Mesendoderm (in vitro differentiated cells): ENCODE measurements at regions not wholly inside any gene's neighbourhood (a gene's known extent, or its start where the extent isn't known, plus 50 kb on each side); places are given as distances from the start of the nearest gene placed in this dataset.

Experiments
- DNase-seq: peaks from one replicate; pipeline ENCODE4 v3.0.0; 2013
- H2AK5ac ChIP-seq: 2 replicates; pipeline ENCODE4 v1.6.1; 2013; ENCODE audit warnings: low read length, inconsistent platforms
- H2BK120ac ChIP-seq: 2 replicates; pipeline ENCODE4 v1.6.1; 2013; ENCODE audit warnings: low read depth, mild to moderate bottlenecking, low read length, moderate library complexity, mixed read lengths
- H2BK15ac ChIP-seq: replicated peaks from 2 replicates; pipeline ENCODE4 v1.6.1; 2013; ENCODE audit warnings: low read depth, mild to moderate bottlenecking, moderate library complexity
- H2BK5ac ChIP-seq: 2 replicates; pipeline ENCODE4 v1.6.1; 2013; ENCODE audit warnings: low read length, inconsistent platforms
- H3K18ac ChIP-seq: 2 replicates; pipeline ENCODE4 v1.6.1; 2013; ENCODE audit warnings: mild to moderate bottlenecking, low read length, mixed read lengths
- H3K23ac ChIP-seq: one replicate; pipeline ENCODE4 v1.6.1; 2013; ENCODE audit warnings: low read length
- H3K27ac ChIP-seq: 2 replicates; pipeline ENCODE4 v1.5.1; 2013; ENCODE audit warnings: low read depth, mild to moderate bottlenecking, inconsistent platforms, low read length, moderate library complexity
- H3K27me3 ChIP-seq: 2 replicates; pipeline ENCODE4 v1.6.1; 2013; ENCODE audit warnings: low read length, control low read depth, mild to moderate bottlenecking, inconsistent platforms; ENCODE audit not compliant: insufficient read depth, poor library complexity
- H3K36me3 ChIP-seq: 2 replicates; pipeline ENCODE4 v1.6.1; 2013; ENCODE audit warnings: low read length, inconsistent platforms; ENCODE audit not compliant: control insufficient read depth, insufficient read depth
- H3K4ac ChIP-seq: one replicate; pipeline ENCODE4 v1.6.1; 2013; ENCODE audit warnings: low read depth, mild to moderate bottlenecking, low read length, moderate library complexity
- H3K4me1 ChIP-seq: 2 replicates; pipeline ENCODE4 v1.6.1; 2013; ENCODE audit warnings: low read depth, low read length, inconsistent platforms; ENCODE audit not compliant: control insufficient read depth
- H3K4me2 ChIP-seq: 2 replicates; pipeline ENCODE4 v1.6.1; 2013; ENCODE audit warnings: low read length
- H3K4me3 ChIP-seq: 2 replicates; pipeline ENCODE4 v1.5.1; 2013; ENCODE audit warnings: mild to moderate bottlenecking, low read length
- H3K56ac ChIP-seq: one replicate; pipeline ENCODE4 v1.6.1; 2013; ENCODE audit warnings: low read length
- H3K79me1 ChIP-seq: 2 replicates; pipeline ENCODE4 v1.6.1; 2013; ENCODE audit warnings: low read length, inconsistent platforms
- H3K79me2 ChIP-seq: 2 replicates; pipeline ENCODE4 v1.6.1; 2013; ENCODE audit warnings: mild to moderate bottlenecking, low read length; ENCODE audit not compliant: control insufficient read depth, insufficient read depth
- H3K9ac ChIP-seq: 2 replicates; pipeline ENCODE4 v1.6.1; 2013; ENCODE audit warnings: low read length, inconsistent platforms
- H4K5ac ChIP-seq: one replicate; pipeline ENCODE4 v1.6.1; 2013; ENCODE audit warnings: low read length
- H4K8ac ChIP-seq: one replicate; pipeline ENCODE4 v1.6.1; 2013; ENCODE audit warnings: low read depth, mild to moderate bottlenecking, control low read depth, low read length, moderate library complexity
- WGBS: extraction: QIAGEN DNeasy Blood & Tissue Kit; methylation state at CpG from one replicate; pipeline ENCODE4 v1.1.7; 2013; ENCODE audit warnings: low lambda C conversion rate, missing lambda C conversion rate; ENCODE audit not compliant: insufficient coverage; ENCODE audit errors: extremely low coverage; 5-methylcytosine and 5-hydroxymethylcytosine counted together

- H3K4me3 ChIP-seq = no peak overlapping the region
- no peak overlapping the region for H3K18ac ChIP-seq
- H2BK120ac ChIP-seq = no peak overlapping the region
Measured at GRCh38 chr2:129255610-129256313, 723.7 kb upstream of the RAB6C start.

GRCh38 chr2:129256642-129257041 is 722.8 kb upstream of the RAB6C start:
- no CpG with 5 or more reads among the region's 2 CpGs for WGBS

More at GRCh38 chr2:129255610-129256313, 723.7 kb upstream of the RAB6C start:
- no peaks in the 10 kb centered on the region for H3K79me2 ChIP-seq
- H3K36me3 ChIP-seq = no peaks in the 10 kb centered on the region
- H4K5ac ChIP-seq = no peak overlapping the region
- no peak overlapping the region for H3K23ac ChIP-seq
- H2BK5ac ChIP-seq = no peak overlapping the region
- H3K4ac ChIP-seq = no peak overlapping the region
- H2AK5ac ChIP-seq = no peak overlapping the region
- H2BK15ac ChIP-seq = no peak overlapping the region
- H3K56ac ChIP-seq = no peak overlapping the region
- WGBS = no CpG with 5 or more reads among the region's 4 CpGs
- H3K9ac ChIP-seq = no peak overlapping the region
- no peaks in the 10 kb centered on the region for H3K4me1 ChIP-seq
- no peak overlapping the region for H4K8ac ChIP-seq
- DNase-seq = no peak
- no peak overlapping the region for H3K27ac ChIP-seq
- no peaks in the 10 kb centered on the region for H3K79me1 ChIP-seq
- no peak overlapping the region for H3K4me2 ChIP-seq
- H3K27me3 ChIP-seq = no peaks in the 10 kb centered on the region

GRCh38 chr2:129262934-129263333 is 716.5 kb upstream of the RAB6C start:
- Histone ChIP-seq H2AK5ac (no peak overlapping the region), H3K18ac (no peak overlapping the region), H2BK5ac (no peak overlapping the region), H4K8ac (no peak overlapping the region), H3K23ac (no peak overlapping the region), H3K4me3 (no peak overlapping the region), H4K5ac (no peak overlapping the region), H3K27me3 (no peaks in the 10 kb centered on the region), H3K79me1 (no peaks in the 10 kb centered on the region), H3K4ac (no peak overlapping the region), H2BK15ac (no peak overlapping the region), H3K27ac (no peak overlapping the region), H3K4me2 (no peak overlapping the region), H2BK120ac (no peak overlapping the region), H3K4me1 (no peaks in the 10 kb centered on the region), H3K56ac (no peak overlapping the region), H3K36me3 (no peaks in the 10 kb centered on the region), H3K9ac (no peak overlapping the region), H3K79me2 (no peaks in the 10 kb centered on the region)
- DNase-seq = no peak

More at GRCh38 chr2:129256642-129257041, 722.8 kb upstream of the RAB6C start:
- H3K23ac ChIP-seq = no peak overlapping the region
- H3K56ac ChIP-seq = no peak overlapping the region
- no peak overlapping the region for H4K5ac ChIP-seq
- H2AK5ac ChIP-seq = no peak overlapping the region
- no peak overlapping the region for H2BK5ac ChIP-seq
- H3K4me1 ChIP-seq = no peaks in the 10 kb centered on the region
- no peak overlapping the region for H4K8ac ChIP-seq
- H3K4ac ChIP-seq = no peak overlapping the region
- H3K27me3 ChIP-seq = no peaks in the 10 kb centered on the region
- H3K36me3 ChIP-seq = no peaks in the 10 kb centered on the region
- H3K27ac ChIP-seq = no peak overlapping the region
- H3K79me1 ChIP-seq = no peaks in the 10 kb centered on the region
- H3K18ac ChIP-seq = no peak overlapping the region
- DNase-seq = no peak
- no peak overlapping the region for H3K4me3 ChIP-seq
- no peak overlapping the region for H3K4me2 ChIP-seq
- H3K9ac ChIP-seq = no peak overlapping the region
- H2BK15ac ChIP-seq = no peak overlapping the region
- no peak overlapping the region for H2BK120ac ChIP-seq
- H3K79me2 ChIP-seq = no peaks in the 10 kb centered on the region

DNA sequence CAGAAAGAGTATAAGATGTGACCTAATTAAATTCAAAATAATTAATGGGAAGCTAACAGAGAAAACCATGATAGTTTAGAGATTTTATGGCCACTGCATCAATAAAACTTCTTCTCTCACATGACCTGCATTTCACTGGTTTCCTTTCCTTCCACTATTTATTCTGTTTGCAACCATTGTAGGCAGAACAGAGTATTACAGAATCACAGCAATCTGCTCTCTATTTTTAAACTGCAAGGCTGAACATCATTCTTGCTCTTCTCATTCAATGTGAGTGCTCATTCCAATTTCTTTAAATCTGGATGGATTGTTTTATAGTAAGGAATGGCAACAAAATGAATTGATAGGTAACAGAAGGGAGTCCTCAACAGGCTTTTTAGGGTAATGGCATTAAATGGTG is 715.5 kb upstream of the RAB6C start:
- no peaks in the 10 kb centered on the region for H3K36me3 ChIP-seq
- no peak overlapping the region for H3K4ac ChIP-seq
- H2BK5ac ChIP-seq = no peak overlapping the region
- H3K4me1 ChIP-seq = no peaks in the 10 kb centered on the region
- H2AK5ac ChIP-seq = no peak overlapping the region
- no peak overlapping the region for H4K8ac ChIP-seq
- H2BK120ac ChIP-seq = no peak overlapping the region
- H2BK15ac ChIP-seq = no peak overlapping the region
- no peaks in the 10 kb centered on the region for H3K79me1 ChIP-seq
- DNase-seq = no peak
- no peak overlapping the region for H3K27ac ChIP-seq
- H3K4me3 ChIP-seq = no peak overlapping the region
- no peak overlapping the region for H3K23ac ChIP-seq
- no peaks in the 10 kb centered on the region for H3K27me3 ChIP-seq
- no peak overlapping the region for H3K4me2 ChIP-seq
- no peaks in the 10 kb centered on the region for H3K79me2 ChIP-seq
- H3K18ac ChIP-seq = no peak overlapping the region
- no peak overlapping the region for H3K56ac ChIP-seq
- H4K5ac ChIP-seq = no peak overlapping the region
- no peak overlapping the region for H3K9ac ChIP-seq

- Histone ChIP-seq H2BK5ac (no peak overlapping the region), H3K79me1 (no peaks in the 10 kb centered on the region)
Measured at GRCh38 chr2:129267559-129267958, 711.9 kb upstream of the RAB6C start.

GRCh38 chr2:129273266-129274037 is 706.0 kb upstream of the RAB6C start:
- H3K79me2 ChIP-seq = no peaks in the 10 kb centered on the region
- no peaks in the 10 kb centered on the region for H3K79me1 ChIP-seq
- no peak overlapping the region for H2BK120ac ChIP-seq
- no peak for DNase-seq
- H3K27ac ChIP-seq = no peak overlapping the region
- no CpG with 5 or more reads among the region's 8 CpGs for WGBS
- no peak overlapping the region for H3K9ac ChIP-seq
- no peak overlapping the region for H2BK15ac ChIP-seq
- H3K56ac ChIP-seq = no peak overlapping the region
- no peaks in the 10 kb centered on the region for H3K4me1 ChIP-seq
- no peak overlapping the region for H3K18ac ChIP-seq
- no peak overlapping the region for H2AK5ac ChIP-seq
- no peak overlapping the region for H4K8ac ChIP-seq
- no peak overlapping the region for H3K4ac ChIP-seq
- no peak overlapping the region for H3K23ac ChIP-seq
- no peak overlapping the region for H4K5ac ChIP-seq
- H3K4me2 ChIP-seq = no peak overlapping the region
- H3K27me3 ChIP-seq = no peaks in the 10 kb centered on the region
- H2BK5ac ChIP-seq = no peak overlapping the region
- H3K4me3 ChIP-seq = no peak overlapping the region
- no peaks in the 10 kb centered on the region for H3K36me3 ChIP-seq

More at GRCh38 chr2:129267559-129267958, 711.9 kb upstream of the RAB6C start:
- Histone ChIP-seq H4K8ac (no peak overlapping the region), H3K4me1 (no peaks in the 10 kb centered on the region), H2BK120ac (no peak overlapping the region), H3K4ac (no peak overlapping the region), H3K79me2 (no peaks in the 10 kb centered on the region), H3K9ac (no peak overlapping the region), H3K4me3 (no peak overlapping the region), H4K5ac (no peak overlapping the region), H2AK5ac (no peak overlapping the region), H3K27me3 (no peaks in the 10 kb centered on the region), H3K56ac (no peak overlapping the region), H2BK15ac (no peak overlapping the region), H3K23ac (no peak overlapping the region), H3K27ac (no peak overlapping the region), H3K36me3 (no peaks in the 10 kb centered on the region), H3K18ac (no peak overlapping the region), H3K4me2 (no peak overlapping the region)
- DNase-seq = no peak
